H1 (cell line): ENCODE measurements at regions not wholly inside any gene's neighbourhood (a gene's known extent, or its start where the extent isn't known, plus 50 kb on each side); places are given as distances from the start of the nearest gene placed in this dataset.

Experiments used
- CTCF ChIA-PET: fragments of 300-600 bp; sonication (Branson Sonifier 250); formaldehyde crosslinking; loops from one replicate; lab custom pipeline; 2021; ENCODE audit not compliant: partially characterized antibody; lab: Charles Lee
- POLR2A ChIA-PET: fragments of 300-600 bp; sonication (Branson Sonifier 250); formaldehyde crosslinking; loops from one replicate; lab custom pipeline; 2021; ENCODE audit warnings: inconsistent platforms; ENCODE audit not compliant: partially characterized antibody; lab: Charles Lee
- DNase-seq, 2 experiments: peaks; one replicate each; pipeline versions ENCODE4 v3.0.0 to v3.0.0-alpha.2; 2010 to 2022; ENCODE audit warnings: low spot score in 2 of 2, low read depth in 1 of 2, mixed read lengths in 1 of 2
- FAIRE-seq: peaks from 2 replicates; lab custom pipeline; 2011; peaks lifted over from hg19 to GRCh38; lab: Jason Lieb, UNC
- H2AFZ ChIP-seq: 2 replicates; pipeline ENCODE4 v1.8.1; 2012; ENCODE audit warnings: low read length, inconsistent platforms
- H2AK5ac ChIP-seq: 2 replicates; pipeline ENCODE4 v1.6.1; 2013; ENCODE audit warnings: low read depth, low read length
- H2BK120ac ChIP-seq: replicated peaks from 2 replicates; pipeline ENCODE3; 2013; ENCODE audit warnings: low read depth, low read length, inconsistent platforms
- H2BK12ac ChIP-seq: 2 replicates; pipeline ENCODE4 v1.6.1; 2013; ENCODE audit warnings: low read depth, low read length
- H2BK15ac ChIP-seq: 2 replicates; pipeline ENCODE4 v1.6.1; 2013; ENCODE audit warnings: low read length
- H2BK20ac ChIP-seq: 2 replicates; pipeline ENCODE4 v1.6.1; 2013; ENCODE audit warnings: low read length
- H2BK5ac ChIP-seq: 2 replicates; pipeline ENCODE4 v1.6.1; 2013; ENCODE audit warnings: low read depth, low read length
- H3K14ac ChIP-seq: 2 replicates; pipeline ENCODE4 v1.6.1; 2013; ENCODE audit warnings: inconsistent platforms; ENCODE audit not compliant: insufficient read length
- H3K18ac ChIP-seq: 2 replicates; pipeline ENCODE4 v1.6.1; 2013; ENCODE audit warnings: low read length; ENCODE audit errors: extremely low read depth
- H3K23ac ChIP-seq: 2 replicates; pipeline ENCODE4 v1.6.1; 2013; ENCODE audit warnings: inconsistent platforms; ENCODE audit not compliant: insufficient read length
- H3K23me2 ChIP-seq: 2 replicates; pipeline ENCODE4 v1.6.1; 2013; ENCODE audit warnings: low read depth, low read length
- H3K27ac ChIP-seq: 2 replicates; pipeline ENCODE4 v1.6.1; 2011; ENCODE audit warnings: low read depth, low read length, inconsistent platforms
- H3K27me3 ChIP-seq, 4 experiments: replicated peaks in 1 of 4; 1 replicate in 1 of 4; 2 replicates in 3 of 4; pipeline versions ENCODE4 v1.6.1 to v1.8.1; 2011 to 2013; ENCODE audit warnings: low read length in 3 of 4, mild to moderate bottlenecking in 3 of 4, inconsistent platforms in 2 of 4, mixed read lengths in 2 of 4, moderate library complexity in 1 of 4; ENCODE audit not compliant: control insufficient read depth in 3 of 4, insufficient read depth in 3 of 4; ENCODE audit errors: extremely low read depth in 1 of 4
- H3K36me3 ChIP-seq, 4 experiments: 2 replicates each; pipeline versions ENCODE4 v1.6.1 to v1.8.1; 2011 to 2013; ENCODE audit warnings: mild to moderate bottlenecking in 4 of 4, low read length in 3 of 4, moderate library complexity in 2 of 4, control low read depth in 1 of 4, inconsistent platforms in 1 of 4; ENCODE audit not compliant: insufficient read depth in 4 of 4, control insufficient read depth in 2 of 4
- H3K4ac ChIP-seq: replicated peaks from 2 replicates; pipeline ENCODE3; 2013; ENCODE audit warnings: low read length, low read depth, mixed read lengths, inconsistent platforms; ENCODE audit not compliant: insufficient read length
- H3K4me1 ChIP-seq, 4 experiments: replicated peaks in 1 of 4; 1 replicate in 1 of 4; 2 replicates in 3 of 4; pipeline versions ENCODE4 v1.6.1 to v1.8.1; 2011 to 2013; ENCODE audit warnings: low read length in 3 of 4, inconsistent platforms in 2 of 4, mixed read lengths in 1 of 4; ENCODE audit not compliant: insufficient read depth in 4 of 4, control insufficient read depth in 3 of 4
- H3K4me2 ChIP-seq, 2 experiments: 2 replicates each; pipeline versions ENCODE4 v1.6.1 to v1.8.1; 2011 to 2013; ENCODE audit warnings: low read depth in 2 of 2, low read length in 2 of 2, control low read depth in 1 of 2, inconsistent platforms in 1 of 2, mild to moderate bottlenecking in 1 of 2; ENCODE audit not compliant: insufficient read depth in 1 of 2
- H3K4me3 ChIP-seq, 4 experiments: fragments of 200-600, 300-600 bp in 1 of 4; sonication (generic), shearing (Covaris generic), sonication (Bioruptor Twin) in 1 of 4; 2 replicates each; pipeline versions ENCODE4 v1.5.1 to v1.8.1; 2011 to 2016; ENCODE audit warnings: low read length in 4 of 4, low read depth in 3 of 4, control low read depth in 2 of 4, inconsistent platforms in 2 of 4, mild to moderate bottlenecking in 2 of 4, mixed read lengths in 1 of 4, moderate library complexity in 1 of 4; ENCODE audit not compliant: insufficient read depth in 2 of 4; ENCODE audit errors: extremely low read depth in 1 of 4
- H3K56ac ChIP-seq: replicated peaks from 2 replicates; pipeline ENCODE3; 2013; ENCODE audit warnings: low read depth, mild to moderate bottlenecking, mixed read lengths, low read length, inconsistent platforms; ENCODE audit not compliant: insufficient read length
- H3K79me1 ChIP-seq: 2 replicates; pipeline ENCODE4 v1.6.1; 2013; ENCODE audit warnings: low read depth, low read length, control low read depth
- H3K79me2 ChIP-seq, 2 experiments: 2 replicates each; pipeline versions ENCODE4 v1.6.1 to v1.8.1; 2012 to 2013; ENCODE audit warnings: low read length in 2 of 2, mild to moderate bottlenecking in 2 of 2, inconsistent platforms in 1 of 2; ENCODE audit not compliant: insufficient read depth in 2 of 2, control insufficient read depth in 1 of 2
- H3K9ac ChIP-seq, 4 experiments: replicated peaks in 1 of 4; 1 replicate in 1 of 4; 2 replicates in 3 of 4; pipeline versions ENCODE4 v1.6.1 to v1.8.1; 2011 to 2013; ENCODE audit warnings: low read depth in 3 of 4, low read length in 3 of 4, control low read depth in 2 of 4, mild to moderate bottlenecking in 2 of 4, moderate library complexity in 2 of 4, inconsistent platforms in 1 of 4; ENCODE audit errors: extremely low read depth in 1 of 4
- H3K9me3 ChIP-seq, 2 experiments: 2 replicates each; pipeline versions ENCODE4 v1.6.1 to v1.8.1; 2012 to 2013; ENCODE audit warnings: mild to moderate bottlenecking in 2 of 2, moderate library complexity in 2 of 2, control low read depth in 1 of 2, inconsistent platforms in 1 of 2, low read depth in 1 of 2, low read length in 1 of 2, mixed read lengths in 1 of 2; ENCODE audit not compliant: insufficient read depth in 2 of 2
- H4K20me1 ChIP-seq, 2 experiments: replicated peaks in 1 of 2; 2 replicates each; pipeline versions ENCODE3 to v1.8.1; 2011 to 2013; ENCODE audit warnings: inconsistent platforms in 2 of 2, low read length in 2 of 2, mild to moderate bottlenecking in 1 of 2; ENCODE audit not compliant: insufficient read depth in 2 of 2, control insufficient read depth in 1 of 2
- H4K5ac ChIP-seq: 2 replicates; pipeline ENCODE4 v1.6.1; 2013; ENCODE audit warnings: low read length, low read depth, mixed read lengths, inconsistent platforms; ENCODE audit not compliant: insufficient read length
- H4K8ac ChIP-seq: 2 replicates; pipeline ENCODE4 v1.8.0; 2013; ENCODE audit warnings: mild to moderate bottlenecking, moderate library complexity, low read length, inconsistent platforms; ENCODE audit not compliant: insufficient read depth; ENCODE audit errors: extremely low read depth
- H4K91ac ChIP-seq: replicated peaks from 2 replicates; pipeline ENCODE3; 2013; ENCODE audit warnings: low read length, mixed read lengths, inconsistent platforms; ENCODE audit not compliant: insufficient read length
- BRCA1 ChIP-seq: IDR thresholded peaks from 2 replicates; pipeline ENCODE4 v1.6.1; 2012; ENCODE audit warnings: low read depth, low read length, improper control_type of control experiment
- CEBPB ChIP-seq: IDR thresholded peaks from 2 replicates; pipeline ENCODE4 v1.6.1; 2012; ENCODE audit warnings: low read depth, low read length
- FOSL1 ChIP-seq: IDR thresholded peaks from 2 replicates; pipeline ENCODE4 v1.6.1; 2011; ENCODE audit warnings: mild to moderate bottlenecking, low read depth, low read length, moderate library complexity; ENCODE audit not compliant: insufficient read depth
- JUN ChIP-seq: IDR thresholded peaks from 2 replicates; pipeline ENCODE4 v1.6.1; 2011; ENCODE audit warnings: low read depth, mild to moderate bottlenecking, improper control_type of control experiment, low read length
- JUND ChIP-seq: IDR thresholded peaks from 2 replicates; pipeline ENCODE4 v1.6.1; 2011; ENCODE audit warnings: mild to moderate bottlenecking, improper control_type of control experiment, low read length
- MAX ChIP-seq: IDR thresholded peaks from 2 replicates; pipeline ENCODE4 v1.6.1; 2012; ENCODE audit warnings: inconsistent platforms
- RXRA ChIP-seq: IDR thresholded peaks from 2 replicates; pipeline ENCODE4 v1.6.1; 2011; ENCODE audit warnings: low read depth, mild to moderate bottlenecking, low read length, moderate library complexity; ENCODE audit not compliant: insufficient read depth
- TAF7 ChIP-seq: optimal IDR thresholded peaks from 2 replicates; pipeline ENCODE3; 2011; ENCODE audit warnings: low read depth, mild to moderate bottlenecking, inconsistent platforms, low read length, moderate library complexity, borderline replicate concordance
- TCF12 ChIP-seq: IDR thresholded peaks from 2 replicates; pipeline ENCODE4 v1.6.1; 2011; ENCODE audit warnings: low read depth, mild to moderate bottlenecking, low read length
- TEAD4 ChIP-seq: IDR thresholded peaks from 2 replicates; pipeline ENCODE4 v1.6.1; 2012; ENCODE audit warnings: low read depth, low read length, inconsistent platforms, mixed read lengths
- WGBS, 2 experiments: shearing (Covaris generic) in 1 of 2; methylation state at CpG; one replicate each; pipeline versions ENCODE4 v1.1.6 to v1.1.7; 2013 to 2015; ENCODE audit warnings: low lambda C conversion rate in 2 of 2, mixed read lengths in 2 of 2, inconsistent platforms in 1 of 2, low coverage in 1 of 2, missing lambda C conversion rate in 1 of 2; ENCODE audit not compliant: insufficient replicate concordance in 2 of 2, insufficient coverage in 1 of 2, insufficient read length in 1 of 2; ENCODE audit errors: extremely low coverage in 1 of 2, missing lambda C conversion rate in 1 of 2; 5-methylcytosine and 5-hydroxymethylcytosine counted together

GRCh38 chrX:39777623-39778025, 320.1 kb downstream of the BCOR start:
- no peak for DNase-seq
- no peak overlapping the region for H3K9ac ChIP-seq
- TF ChIP-seq TCF12 (no peak), MAX (no peak), FOSL1 (no peak), TEAD4 (no peak), JUND (no peak), CEBPB (no peak), BRCA1 (no peak), JUN (no peak), TAF7 (no peak), RXRA (no peak)
- TF ChIP-seq, all 59 proteins: peak for 0
- ChIA-PET POLR2A (no interaction called here), CTCF (no interaction called here)
- Histone ChIP-seq H2BK120ac (no peak overlapping the region), H2BK20ac (no peak overlapping the region), H3K56ac (no peak overlapping the region), H4K20me1 (no peaks in the 10 kb centered on the region), H3K4ac (no peak overlapping the region), H3K23me2 (no peaks in the 10 kb centered on the region), H2BK15ac (no peak overlapping the region), H2AFZ (no peak overlapping the region), H3K23ac (no peak overlapping the region), H3K36me3 (0 out of 8 replicates have a peak, but pooled peaks cover 0 to 2% (median 0%) of the 10 kb centered on the region in 4 experiments), H3K79me1 (no peaks in the 10 kb centered on the region), H3K4me2 (no peak overlapping the region), H2BK5ac (no peak overlapping the region), H3K4me1 (peaks cover 0 to 19% (median 10%) of the 10 kb centered on the region in 4 experiments; a peak in 5 of 7 replicates), H3K4me3 (no peak overlapping the region), H3K9me3 (peaks cover 4 to 8% of the 10 kb centered on the region in 2 experiments; a peak in 2 of 4 replicates), H4K5ac (no peak overlapping the region), H3K18ac (no peak overlapping the region; the same call in 1 of the 2 replicates), H3K79me2 (no peaks in the 10 kb centered on the region), H3K14ac (no peak overlapping the region), H3K27me3 (no peaks in the 10 kb centered on the region; a peak in 1 of 7 replicates), H4K91ac (peak overlapping the region; percentile 65), H4K8ac (no peak overlapping the region), H2BK12ac (0 out of 2 replicates have a peak overlapping the region, but pooled peaks have one; percentile 60), H3K27ac (no peak overlapping the region), H2AK5ac (0 out of 2 replicates have a peak overlapping the region, but pooled peaks have one; percentile 39)
- 85% methylated on average over 4 of the region's 5 CpGs; no CpG with 5 or more reads in 1 of the 2 experiments for WGBS, 2 experiments
- no peak for FAIRE-seq
